Glutamatergic neuron (in vitro differentiated cells): ENCODE measurements at regions not wholly inside any gene's neighbourhood (a gene's known extent, or its start where the extent isn't known, plus 50 kb on each side); places are given as distances from the start of the nearest gene placed in this dataset.

Experiments
- DNase-seq: peaks from one replicate; pipeline ENCODE4 v3.0.0; 2022
- H3K27ac Mint-ChIP-seq: one replicate; pipeline ENCODE4 v1.8.0; 2020; ENCODE audit warnings: mild to moderate bottlenecking, mixed read lengths, inconsistent platforms; ENCODE audit not compliant: unreplicated experiment
- H3K27me3 Mint-ChIP-seq: one replicate; pipeline ENCODE4 v1.8.0; 2020; ENCODE audit warnings: mild to moderate bottlenecking, moderate library complexity, mixed read lengths, inconsistent platforms; ENCODE audit not compliant: unreplicated experiment
- H3K36me3 Mint-ChIP-seq: one replicate; pipeline ENCODE4 v1.8.0; 2020; ENCODE audit warnings: mild to moderate bottlenecking, mixed read lengths, inconsistent platforms; ENCODE audit not compliant: unreplicated experiment
- H3K4me1 Mint-ChIP-seq: one replicate; pipeline ENCODE4 v1.8.0; 2020; ENCODE audit warnings: mild to moderate bottlenecking, low read depth, mixed read lengths, inconsistent platforms; ENCODE audit not compliant: unreplicated experiment
- H3K4me3 Mint-ChIP-seq: one replicate; pipeline ENCODE4 v1.8.0; 2020; ENCODE audit warnings: mild to moderate bottlenecking, mixed read lengths, inconsistent platforms; ENCODE audit not compliant: unreplicated experiment
- H3K9me3 Mint-ChIP-seq: one replicate; pipeline ENCODE4 v1.8.0; 2020; ENCODE audit warnings: mild to moderate bottlenecking, moderate library complexity, mixed read lengths, inconsistent platforms; ENCODE audit not compliant: unreplicated experiment
- CTCF ChIP-seq: fragments of 200-600 bp; sonication (generic); IDR thresholded peaks from one replicate; pipeline ENCODE4 v1.5.0; 2021; ENCODE audit not compliant: partially characterized antibody, unreplicated experiment

- no peak overlapping the region for H3K27ac Mint-ChIP-seq
- DNase-seq: no peak
- no peaks in the 10 kb centered on the region for H3K4me1 Mint-ChIP-seq
- H3K9me3 Mint-ChIP-seq: peaks cover 2% of the 10 kb centered on the region
- no peaks in the 10 kb centered on the region for H3K36me3 Mint-ChIP-seq
- peaks cover 2% of the 10 kb centered on the region for H3K27me3 Mint-ChIP-seq
- TF ChIP-seq CTCF: no peak
- no peak overlapping the region for H3K4me3 Mint-ChIP-seq
These were observed 308.9 kb downstream of the DTWD2 start for GRCh38 chr5:118679264-118679940.

GRCh38 chr5:118678746-118679145, 309.6 kb downstream of the DTWD2 start:
- TF ChIP-seq CTCF: no peak
- no peak overlapping the region for H3K27ac Mint-ChIP-seq
- no peak overlapping the region for H3K4me3 Mint-ChIP-seq
- peaks cover 2% of the 10 kb centered on the region for H3K9me3 Mint-ChIP-seq
- H3K4me1 Mint-ChIP-seq: no peaks in the 10 kb centered on the region
- H3K36me3 Mint-ChIP-seq: no peaks in the 10 kb centered on the region
- H3K27me3 Mint-ChIP-seq: peaks cover 2% of the 10 kb centered on the region
- no peak for DNase-seq

- Mint-ChIP-seq H3K9me3 (no peaks in the 10 kb centered on the region), H3K27me3 (no peaks in the 10 kb centered on the region), H3K27ac (no peak overlapping the region), H3K4me1 (no peaks in the 10 kb centered on the region), H3K36me3 (no peaks in the 10 kb centered on the region), H3K4me3 (no peak overlapping the region)
- no peak for TF ChIP-seq CTCF
- DNase-seq: no peak
These were observed 313.1 kb downstream of the DTWD2 start for GRCh38 chr5:118675247-118675646.

- no peaks in the 10 kb centered on the region for H3K4me1 Mint-ChIP-seq
- H3K9me3 Mint-ChIP-seq: peaks cover 5% of the 10 kb centered on the region
- H3K27me3 Mint-ChIP-seq: no peaks in the 10 kb centered on the region
- no peak overlapping the region for H3K27ac Mint-ChIP-seq
- no peak for DNase-seq
- no peak for TF ChIP-seq CTCF
- peaks cover 9% of the 10 kb centered on the region for H3K36me3 Mint-ChIP-seq
- no peak overlapping the region for H3K4me3 Mint-ChIP-seq
These were observed 330.8 kb downstream of the DTWD2 start for GRCh38 chr5:118657576-118657975.

- TF ChIP-seq CTCF: no peak
- Mint-ChIP-seq H3K36me3 (peaks cover 9% of the 10 kb centered on the region), H3K4me3 (no peak overlapping the region), H3K27ac (no peak overlapping the region), H3K4me1 (no peaks in the 10 kb centered on the region), H3K9me3 (peaks cover 5% of the 10 kb centered on the region), H3K27me3 (peaks cover 2% of the 10 kb centered on the region)
- DNase-seq: no peak
These were observed 334.5 kb downstream of the DTWD2 start for GRCh38 chr5:118653872-118654271.
